Mesodermal cell (in vitro differentiated cells): ENCODE measurements at regions not wholly inside any gene's neighbourhood (a gene's known extent, or its start where the extent isn't known, plus 50 kb on each side); places are given as distances from the start of the nearest gene placed in this dataset.
"Not testable (repeated sequence)": the region's sequence is repeated elsewhere in the genome, so short reads cannot be mapped to it uniquely, and the experiment has no call there.

Experiments used
- H3K27ac ChIP-seq: 2 replicates; pipeline ENCODE4 v1.7.0; 2013; ENCODE audit warnings: mild to moderate bottlenecking, low read depth, low read length, moderate library complexity; ENCODE audit not compliant: severe bottlenecking
- H3K36me3 ChIP-seq: 2 replicates; pipeline ENCODE4 v1.7.1; 2013; ENCODE audit warnings: mild to moderate bottlenecking, low read length, moderate library complexity; ENCODE audit not compliant: control insufficient read depth, insufficient read depth
- H3K4me1 ChIP-seq: one replicate; pipeline ENCODE4 v1.7.1; 2013; ENCODE audit warnings: mild to moderate bottlenecking, low read length; ENCODE audit not compliant: insufficient read depth, control insufficient read depth, poor library complexity, severe bottlenecking
- H3K4me3 ChIP-seq: 2 replicates; pipeline ENCODE4 v1.7.0; 2013; ENCODE audit warnings: low read length, control low read depth, mild to moderate bottlenecking; ENCODE audit not compliant: insufficient read depth, poor library complexity, severe bottlenecking; ENCODE audit errors: extremely low read depth
- H3K9me3 ChIP-seq: 2 replicates; pipeline ENCODE4 v1.7.1; 2013; ENCODE audit warnings: mild to moderate bottlenecking, low read length, moderate library complexity; ENCODE audit not compliant: control insufficient read depth
- WGBS, 2 experiments: methylation state at CpG; one replicate each; pipeline ENCODE4 v1.1.5; 2013; ENCODE audit warnings: missing lambda C conversion rate in 2 of 2; ENCODE audit not compliant: insufficient coverage in 2 of 2; 5-methylcytosine and 5-hydroxymethylcytosine counted together

- no peak overlapping the region for H3K4me3 ChIP-seq
- H3K27ac ChIP-seq: no peak overlapping the region
- peaks cover 4% of the 10 kb centered on the region for H3K4me1 ChIP-seq
- 80% methylated on average over 1 of the region's 3 CpGs; no CpG with 5 or more reads in 1 of the 2 experiments for WGBS, 2 experiments
- peaks cover 3% of the 10 kb centered on the region for H3K9me3 ChIP-seq
- H3K36me3 ChIP-seq: no peaks in the 10 kb centered on the region
These were observed 201.9 kb downstream of the MOXD1 start for GRCh38 chr6:132199343-132199742.

GRCh38 chr6:132198896-132199295 lies 202.4 kb downstream of the MOXD1 start:
- Histone ChIP-seq H3K27ac (no peak overlapping the region), H3K4me1 (peaks cover 4% of the 10 kb centered on the region), H3K36me3 (no peaks in the 10 kb centered on the region), H3K9me3 (peaks cover 3% of the 10 kb centered on the region), H3K4me3 (no peak overlapping the region)
- WGBS, 2 experiments: 100% methylated on average over 1 of the region's 2 CpGs; no CpG with 5 or more reads in 1 of the 2 experiments

- no peak overlapping the region for H3K27ac ChIP-seq
- 92 to 100% methylated on average over 1 of the region's 3 CpGs for WGBS, 2 experiments
- H3K9me3 ChIP-seq: peaks cover 3% of the 10 kb centered on the region
- H3K36me3 ChIP-seq: no peaks in the 10 kb centered on the region
- H3K4me3 ChIP-seq: no peak overlapping the region
- peaks cover 4% of the 10 kb centered on the region for H3K4me1 ChIP-seq
These were observed 203.2 kb downstream of the MOXD1 start for GRCh38 chr6:132198040-132198439.

DNA sequence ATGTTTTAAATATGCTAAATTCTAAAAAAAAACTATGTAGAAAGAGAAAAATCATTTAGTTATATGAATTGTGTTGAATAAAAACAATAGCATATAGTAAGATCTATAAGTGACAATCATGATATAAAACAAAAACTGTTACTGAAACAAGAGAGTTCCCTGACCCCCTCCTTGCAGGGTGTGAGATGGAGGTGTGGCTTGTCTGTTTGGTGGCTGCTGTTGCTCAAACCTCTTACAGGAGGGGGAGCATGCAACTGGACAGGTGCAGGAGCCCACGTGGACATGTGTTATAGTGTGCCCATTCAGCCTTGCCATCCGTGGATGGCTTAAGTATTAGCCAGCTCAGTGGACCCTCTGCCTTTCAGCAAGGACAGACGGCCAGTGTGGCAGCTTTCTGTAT lies 206.7 kb downstream of the MOXD1 start:
- WGBS, 2 experiments: 61 to 100% methylated on average over 1 to 2 of the region's 3 CpGs
- Histone ChIP-seq H3K27ac (no peak overlapping the region), H3K4me3 (no peak overlapping the region), H3K36me3 (no peaks in the 10 kb centered on the region), H3K9me3 (peaks cover 3% of the 10 kb centered on the region), H3K4me1 (peaks cover 10% of the 10 kb centered on the region)

- WGBS, 2 experiments: 87 to 90% methylated on average over 5 of the region's 5 CpGs
- H3K36me3 ChIP-seq: no peaks in the 10 kb centered on the region
- no peak overlapping the region for H3K27ac ChIP-seq
- H3K4me3 ChIP-seq: no peak overlapping the region
- peaks cover 3% of the 10 kb centered on the region for H3K9me3 ChIP-seq
- H3K4me1 ChIP-seq: peaks cover 6% of the 10 kb centered on the region
These were observed 208.6 kb downstream of the MOXD1 start for GRCh38 chr6:132192631-132193030.

GRCh38 chr6:132190815-132191175 lies 210.5 kb downstream of the MOXD1 start:
- peak overlapping the region; percentile 66 for H3K27ac ChIP-seq
- H3K4me3 ChIP-seq: no peak overlapping the region
- peaks cover 6% of the 10 kb centered on the region for H3K4me1 ChIP-seq
- no peaks in the 10 kb centered on the region for H3K36me3 ChIP-seq
- H3K9me3 ChIP-seq: peaks cover 3% of the 10 kb centered on the region
- 86 to 100% methylated on average over 2 of the region's 3 CpGs for WGBS, 2 experiments

GRCh38 chr6:132190097-132190814 lies 211.0 kb downstream of the MOXD1 start:
- Histone ChIP-seq H3K4me1 (peaks cover 6% of the 10 kb centered on the region), H3K36me3 (no peaks in the 10 kb centered on the region), H3K27ac (peak overlapping the region; percentile 66), H3K9me3 (peaks cover 3% of the 10 kb centered on the region), H3K4me3 (no peak overlapping the region)
- WGBS, 2 experiments: 39 to 83% methylated on average over 2 of the region's 4 CpGs

GRCh38 chr6:132188556-132189264 lies 212.6 kb downstream of the MOXD1 start:
- H3K27ac ChIP-seq: no peak overlapping the region
- WGBS, 2 experiments: no CpG with 5 or more reads among the region's 1 CpG
- H3K36me3 ChIP-seq: no peaks in the 10 kb centered on the region
- H3K4me3 ChIP-seq: no peak overlapping the region
- no peaks in the 10 kb centered on the region for H3K9me3 ChIP-seq
- H3K4me1 ChIP-seq: peaks cover 6% of the 10 kb centered on the region

DNA sequence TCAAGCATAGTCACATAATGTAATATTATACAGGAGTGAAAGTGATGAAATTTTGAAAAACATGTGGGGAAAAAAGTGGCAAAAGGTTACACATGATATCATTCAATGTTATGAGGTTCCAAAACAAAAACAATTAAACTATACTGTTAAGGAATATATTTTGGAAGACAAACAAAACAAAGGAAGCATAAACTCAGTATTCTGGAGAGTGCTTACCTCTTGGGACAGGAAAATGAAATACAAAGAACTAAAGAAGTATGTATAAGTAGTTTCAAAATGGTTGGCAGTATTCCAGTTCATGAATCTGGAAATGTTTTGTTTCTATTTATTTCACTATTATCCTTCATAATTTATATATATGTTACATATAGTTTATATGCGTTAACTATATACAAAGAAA lies 213.5 kb downstream of the MOXD1 start:
- Histone ChIP-seq H3K36me3 (no peaks in the 10 kb centered on the region), H3K27ac (no peak overlapping the region), H3K4me3 (no peak overlapping the region), H3K9me3 (no peaks in the 10 kb centered on the region), H3K4me1 (peaks cover 6% of the 10 kb centered on the region)
- WGBS, 2 experiments: no CpG with 5 or more reads among the region's 1 CpG

- not testable (repeated sequence) for H3K9me3 ChIP-seq, H3K27ac ChIP-seq
- WGBS, 2 experiments: no CpG with 5 or more reads among the region's 1 CpG
These were observed 216.3 kb downstream of the MOXD1 start for GRCh38 chr6:132184966-132185365.

DNA sequence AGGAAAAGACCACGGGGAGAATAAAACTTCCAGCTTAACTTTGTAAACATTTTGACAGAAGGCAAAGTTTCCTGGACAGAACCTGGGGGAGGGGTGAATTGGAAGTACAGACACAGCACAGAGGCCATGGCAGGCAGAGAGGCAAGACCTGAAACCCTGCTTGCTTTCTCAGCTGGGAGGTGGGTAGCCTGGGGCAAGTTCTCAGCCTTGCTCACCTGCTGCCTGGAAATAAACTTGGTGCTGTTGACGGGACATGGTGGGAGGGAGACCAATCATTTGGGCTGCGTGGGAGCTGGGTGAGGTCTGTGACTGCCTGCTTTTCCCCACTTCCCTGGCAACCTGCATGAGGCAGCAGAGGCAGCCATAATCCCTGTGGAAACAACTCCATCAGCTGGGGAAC lies 221.3 kb downstream of the MOXD1 start:
- Histone ChIP-seq H3K4me1 (no peaks in the 10 kb centered on the region), H3K4me3 (no peak overlapping the region), H3K9me3 (peaks cover 2% of the 10 kb centered on the region), H3K27ac (no peak overlapping the region), H3K36me3 (no peaks in the 10 kb centered on the region)
- 92% methylated on average over 2 of the region's 3 CpGs; no CpG with 5 or more reads in 1 of the 2 experiments for WGBS, 2 experiments

More at GRCh38 chr6:132184966-132185365, 216.3 kb downstream of the MOXD1 start:
- H3K36me3 ChIP-seq, H3K4me3 ChIP-seq, H3K4me1 ChIP-seq: not testable (repeated sequence)
